ENCODE measurements at regions not wholly inside any gene's neighbourhood (a gene's known extent, or its start where the extent isn't known, plus 50 kb on each side); places are given as distances from the start of the nearest gene placed in this dataset.

GRCh38 chr13:39244561-39245230 is 206.4 kb downstream of the NHLRC3 start:
- no peak for DNase-seq

DNA sequence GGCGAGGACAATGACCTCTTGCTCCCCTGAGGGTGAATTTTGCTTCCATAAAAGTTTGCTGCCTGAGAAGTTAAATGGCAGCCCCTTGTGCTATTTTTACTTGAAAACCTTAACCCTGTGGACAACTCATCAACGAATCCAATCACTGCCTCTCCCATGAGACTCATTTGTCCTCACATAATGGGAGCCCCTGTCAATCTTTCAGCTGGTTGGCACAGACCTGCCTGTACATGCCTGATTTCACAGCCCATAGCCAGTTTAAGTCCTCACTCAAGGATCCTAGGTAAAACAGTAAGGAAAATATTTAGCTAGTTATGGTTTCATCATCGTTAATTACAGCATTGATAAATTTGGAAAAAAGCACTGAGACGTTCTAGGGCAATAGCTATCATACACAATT is 207.4 kb downstream of the NHLRC3 start:
- DNase-seq: no peak

- DNase-seq: no peak
Observed at GRCh38 chr13:39249982-39250381, 211.7 kb downstream of the NHLRC3 start.

DNA sequence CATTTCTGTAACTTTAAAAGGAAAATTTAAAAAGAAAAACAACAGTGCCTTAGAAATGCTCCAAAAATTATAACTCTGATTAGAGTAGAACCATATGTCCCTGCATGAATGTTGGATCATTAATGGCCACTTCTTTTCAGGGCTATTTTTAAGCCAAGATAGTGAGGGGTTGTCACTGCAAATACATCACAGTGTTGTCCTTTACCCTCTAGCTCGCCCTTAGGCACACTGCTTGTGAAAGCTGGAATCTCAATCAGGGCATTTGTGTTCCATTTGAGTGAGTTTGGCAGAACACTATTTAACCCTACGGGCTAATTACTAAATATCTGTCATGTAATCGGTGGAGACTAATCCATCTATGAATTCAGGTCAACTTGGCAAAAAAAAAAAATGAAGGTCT is 212.2 kb downstream of the NHLRC3 start:
- no peak for DNase-seq

DNA sequence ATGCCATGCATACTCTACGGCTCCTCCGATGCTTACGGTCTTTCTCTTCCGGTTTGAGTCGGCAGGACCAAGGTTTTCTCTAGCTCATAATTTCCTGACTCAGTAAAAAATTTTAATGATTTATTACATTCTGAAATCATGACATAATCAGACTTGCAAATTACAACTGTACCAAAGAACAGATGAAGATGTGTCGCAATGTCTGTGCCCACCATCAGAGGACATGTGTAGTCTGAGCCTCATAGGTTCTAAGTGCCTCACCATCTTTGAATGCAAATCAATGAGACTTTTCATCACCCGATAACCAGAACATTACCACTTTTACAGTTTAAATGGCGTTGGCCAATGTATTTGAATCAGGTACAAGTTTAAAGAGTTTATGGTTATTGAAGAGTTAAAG is 213.1 kb downstream of the NHLRC3 start:
- DNase-seq: no peak

DNA sequence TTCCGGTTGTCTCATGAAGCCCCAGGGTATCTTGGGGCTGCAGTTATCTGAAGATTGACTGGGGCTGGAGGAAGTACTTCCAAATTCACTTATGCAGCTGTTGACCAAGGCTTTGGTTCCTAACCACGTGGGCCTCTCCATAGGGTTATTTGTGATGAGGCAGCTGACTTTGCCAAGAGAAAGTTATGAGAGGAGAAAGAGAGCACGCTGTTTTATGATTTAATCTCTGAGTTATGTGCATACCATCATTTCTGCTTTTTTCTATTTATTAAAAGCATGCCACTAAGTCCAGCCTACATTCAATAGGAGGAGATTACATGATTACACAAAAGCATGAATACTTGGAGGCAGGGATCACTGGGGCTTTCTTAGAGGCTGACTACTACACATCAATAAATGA is 215.5 kb downstream of the NHLRC3 start:
- DNase-seq: no peak

- DNase-seq: no peak
Observed at GRCh38 chr13:39254601-39255000, 216.3 kb downstream of the NHLRC3 start.

DNA sequence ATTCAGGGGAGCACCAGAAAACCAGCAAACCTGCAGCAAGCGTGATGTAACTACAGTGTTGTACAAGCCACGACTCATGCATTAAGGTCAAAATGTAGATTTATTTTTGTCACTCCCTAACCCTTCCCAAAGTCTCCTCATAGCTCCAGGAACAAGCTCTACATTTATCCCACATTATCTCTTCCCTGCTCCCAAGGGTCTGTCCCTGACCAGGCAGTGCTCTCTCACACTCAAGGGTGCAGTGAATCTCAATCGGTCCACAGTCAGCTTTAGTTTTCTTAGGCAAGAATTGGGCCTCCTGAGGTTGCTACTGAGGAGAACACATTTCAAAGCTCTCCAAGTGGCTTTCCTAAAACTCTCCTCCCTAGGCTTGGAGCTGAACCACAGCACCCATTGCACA is 219.4 kb downstream of the NHLRC3 start:
- DNase-seq: no peak

- DNase-seq: no peak
Observed at GRCh38 chr13:39259371-39260140, 221.3 kb downstream of the NHLRC3 start.

DNA sequence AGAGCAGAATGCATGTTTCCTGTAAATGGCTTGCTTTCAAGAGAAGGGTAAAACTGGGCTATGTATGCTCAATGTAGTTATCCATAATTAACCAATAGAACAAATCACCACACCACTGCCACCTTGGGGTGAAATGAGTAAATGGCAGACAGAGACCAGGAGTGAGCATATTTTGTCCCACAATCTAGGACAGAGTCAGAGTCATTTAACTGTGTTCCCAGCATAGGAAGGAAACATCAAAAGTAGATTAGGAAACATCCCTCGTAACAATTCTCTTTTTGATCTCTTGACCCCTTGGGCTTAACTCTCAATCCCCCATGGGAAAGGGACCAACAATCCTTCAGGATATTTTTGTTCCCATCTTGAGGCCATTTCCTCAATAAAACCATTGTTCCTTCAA is 224.8 kb downstream of the NHLRC3 start:
- DNase-seq: no peak

GRCh38 chr13:39263531-39263930 is 225.3 kb downstream of the NHLRC3 start:
- DNase-seq: no peak

DNA sequence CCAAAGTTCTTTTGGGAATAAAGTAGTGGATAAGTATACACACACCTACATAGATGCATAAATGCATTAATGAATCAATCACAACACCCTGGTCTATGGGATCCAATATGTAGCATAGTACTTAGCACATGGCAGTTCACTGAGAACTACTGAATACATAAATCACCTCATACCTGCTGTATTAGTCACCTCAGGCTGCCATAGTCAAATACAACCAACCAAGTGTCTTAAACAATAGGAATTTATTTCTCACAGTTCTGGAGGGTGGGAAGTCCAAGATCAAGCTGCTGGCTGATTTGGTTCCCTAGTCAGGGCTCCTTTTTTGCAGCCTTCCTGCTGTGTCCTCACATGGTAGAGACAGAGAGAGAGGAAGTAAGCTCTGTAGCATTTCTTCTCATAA is 228.2 kb downstream of the NHLRC3 start:
- DNase-seq: no peak

DNA sequence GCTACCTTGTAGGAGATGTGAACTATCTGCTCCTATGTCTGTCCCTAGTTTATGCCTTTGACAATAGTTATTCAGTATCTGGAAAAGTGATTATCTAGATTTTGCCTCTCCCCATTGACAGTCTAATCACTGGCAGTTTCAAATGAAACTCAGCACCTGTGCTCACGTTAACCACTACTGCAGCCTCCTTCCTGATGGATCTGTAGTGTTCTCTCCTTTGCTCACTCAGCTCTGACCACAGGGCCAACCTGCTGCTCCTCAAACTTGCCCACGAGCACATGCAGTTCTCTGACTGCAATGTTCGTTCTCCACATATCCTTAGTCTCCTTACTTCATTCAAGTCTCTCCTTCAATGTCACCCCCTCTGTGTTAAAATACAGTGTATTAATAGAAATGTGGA is 230.1 kb downstream of the NHLRC3 start:
- no peak for DNase-seq

DNA sequence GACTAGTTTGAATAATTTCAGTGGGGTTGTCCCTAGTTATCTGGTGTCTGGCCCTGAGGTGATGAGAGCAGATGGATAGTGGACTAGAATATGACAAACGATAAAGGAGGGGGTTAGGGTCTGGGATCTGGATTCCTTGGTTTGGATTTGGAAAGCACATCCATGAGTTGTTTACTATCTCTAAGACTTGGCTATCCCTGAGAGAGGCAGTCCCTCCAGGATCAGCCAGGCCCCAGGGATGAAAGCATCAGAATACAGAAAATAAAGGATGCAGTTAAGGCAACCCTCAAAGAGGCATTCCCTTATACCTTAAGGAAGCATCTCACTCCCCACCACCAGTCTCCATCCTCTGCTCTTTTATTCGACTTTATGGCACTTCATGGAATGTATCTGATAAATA is 230.7 kb downstream of the NHLRC3 start:
- no peak for DNase-seq

DNA sequence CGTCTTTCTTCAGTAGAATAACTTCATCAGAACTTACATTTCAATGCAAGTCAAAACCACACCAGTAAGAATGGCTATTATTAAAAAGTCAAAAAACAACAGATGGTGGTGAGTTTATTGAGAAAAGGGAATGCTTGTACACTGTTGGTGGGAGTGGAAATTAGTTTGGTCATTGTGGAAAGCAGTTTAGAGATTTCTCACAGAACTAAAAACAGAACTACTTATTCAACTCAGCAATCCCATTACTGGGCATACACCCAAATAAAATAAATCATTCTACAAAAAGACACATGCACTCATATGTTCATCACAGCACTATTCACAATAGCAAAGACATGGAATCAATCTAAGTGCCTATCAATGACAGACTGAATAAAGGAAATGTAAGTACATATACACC is 231.2 kb downstream of the NHLRC3 start:
- DNase-seq: no peak

DNA sequence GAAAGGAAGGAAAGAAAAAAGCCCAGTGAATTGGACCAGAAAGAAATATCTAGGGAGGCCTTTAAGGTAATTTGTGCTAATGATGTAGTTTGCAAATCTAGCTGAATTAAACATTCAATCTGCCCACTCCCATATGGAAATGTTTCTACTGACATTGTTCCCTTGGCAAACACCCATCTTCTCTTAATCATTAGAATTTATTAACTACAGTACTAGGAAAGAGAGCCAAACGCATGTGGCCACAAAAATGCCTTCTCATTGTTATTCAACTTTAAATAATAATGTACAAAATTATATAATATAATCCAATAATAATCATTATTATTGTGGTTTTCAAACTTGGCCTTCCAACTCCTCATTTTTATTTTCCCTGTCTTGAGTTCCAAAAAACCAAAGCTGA is 234.7 kb downstream of the NHLRC3 start:
- DNase-seq: no peak

DNA sequence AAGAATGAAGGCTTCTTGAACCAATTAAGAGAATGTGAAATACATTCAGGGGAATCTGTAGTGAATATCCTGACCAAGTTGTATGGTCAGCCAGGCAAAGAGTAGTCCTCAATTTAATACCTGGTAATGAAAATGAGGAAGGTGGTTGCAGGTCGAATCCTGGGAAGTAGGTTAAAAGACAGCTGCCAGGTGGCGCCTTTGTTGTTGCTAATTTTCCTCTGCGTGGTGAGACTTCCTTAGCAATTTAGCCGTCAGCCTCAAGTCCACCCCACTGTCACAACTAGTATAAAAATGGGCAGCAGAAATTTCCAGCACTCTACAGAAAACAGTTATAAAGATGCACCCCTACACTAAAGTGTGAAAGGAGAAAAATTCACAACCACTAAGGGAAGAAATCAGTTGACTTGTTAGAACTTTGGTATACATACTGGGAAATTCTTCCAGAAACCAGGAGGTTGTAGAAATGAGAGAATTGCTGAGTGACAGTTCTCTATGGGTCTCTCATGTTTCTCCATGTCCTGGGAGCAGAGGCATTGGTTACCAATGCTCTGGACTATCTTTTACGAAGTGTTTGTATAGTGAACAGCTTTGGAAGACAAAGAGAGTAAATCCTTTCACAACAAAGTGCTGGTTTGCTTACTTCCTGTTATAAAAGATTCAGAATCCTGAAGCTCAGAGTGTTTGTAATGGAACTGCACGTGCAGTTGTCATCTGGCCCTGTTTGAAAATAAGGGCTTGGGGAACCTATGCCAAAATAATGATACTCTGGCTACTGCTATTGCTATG is 235.9 kb downstream of the NHLRC3 start:
- no peak for DNase-seq

GRCh38 chr13:39274739-39275325 is 236.6 kb downstream of the NHLRC3 start:
- no peak for DNase-seq

GRCh38 chr13:39279077-39279476 is 240.8 kb downstream of the NHLRC3 start:
- DNase-seq: no peak

DNA sequence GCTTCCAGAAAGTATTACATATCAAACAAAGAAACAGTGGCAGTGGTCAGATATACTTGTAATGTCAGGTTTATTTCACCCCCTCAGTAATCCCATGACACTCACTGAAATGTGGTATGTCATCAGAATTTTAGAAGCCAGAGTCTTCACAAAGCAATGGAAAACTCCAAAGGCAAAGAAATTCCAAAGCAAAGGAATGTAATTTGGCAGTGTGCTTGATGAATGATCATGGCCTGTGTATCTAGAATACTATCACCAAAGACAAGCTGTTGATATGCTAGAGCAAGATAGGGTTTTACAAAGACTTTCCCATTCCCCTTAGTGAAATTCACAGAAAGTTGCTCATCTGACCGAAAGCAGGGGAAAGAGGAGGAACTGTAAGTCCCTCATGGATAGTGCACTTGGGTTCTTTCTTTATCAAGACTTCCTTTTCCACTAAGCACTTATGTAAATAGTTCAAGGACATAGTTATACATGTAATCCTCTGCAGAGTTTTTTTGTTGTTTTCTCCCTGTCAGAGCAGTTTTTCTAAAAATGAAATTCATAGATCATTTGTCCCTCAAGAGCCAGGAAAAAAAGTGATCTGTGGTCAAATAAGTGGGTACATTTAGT is 243.4 kb downstream of the NHLRC3 start:
- no peak for DNase-seq

DNA sequence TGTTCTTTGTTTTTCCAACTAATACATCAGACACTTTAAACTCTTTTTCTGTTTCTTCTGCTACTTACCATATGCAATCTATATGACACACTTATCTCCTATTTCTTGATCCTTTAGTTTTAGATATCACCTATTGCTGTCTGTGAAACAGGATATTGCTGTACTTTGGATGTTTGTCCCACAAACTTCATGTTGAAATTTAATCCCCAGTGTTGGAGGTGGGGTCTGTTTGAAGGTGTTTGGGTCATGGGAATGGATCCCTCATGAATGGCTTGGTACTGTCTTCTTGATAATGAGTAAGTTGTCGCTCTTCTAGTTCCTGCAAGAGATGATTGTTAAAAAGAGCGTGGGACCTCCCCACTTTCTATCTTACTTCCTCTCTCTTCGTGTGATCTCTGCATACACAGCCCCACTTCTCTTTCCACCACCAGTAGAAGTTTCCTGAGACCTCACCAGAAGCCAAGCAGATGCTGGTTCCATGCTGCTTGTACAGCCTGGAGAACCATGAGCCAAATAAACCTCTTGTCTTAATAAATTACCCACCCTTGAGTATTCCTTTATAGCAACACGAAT is 244.2 kb downstream of the NHLRC3 start:
- DNase-seq: no peak

DNA sequence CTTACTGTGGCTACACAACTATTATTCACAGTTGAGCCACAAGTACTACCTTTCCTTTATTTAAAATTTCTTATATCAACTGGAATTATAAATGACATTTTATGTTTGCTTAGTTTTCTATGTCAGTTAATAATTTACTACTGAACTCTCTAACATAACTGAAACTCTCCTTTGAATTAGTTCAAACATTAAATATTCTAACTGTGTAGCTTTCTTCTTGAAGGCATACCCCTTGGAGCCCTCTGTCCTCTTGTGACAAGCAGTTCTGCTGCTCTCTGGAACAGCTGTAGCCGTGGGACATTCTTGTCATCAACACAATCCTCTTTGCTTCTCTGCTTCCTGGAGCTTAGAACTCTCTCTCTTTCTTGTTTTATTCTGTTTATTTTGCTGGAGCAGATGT is 244.8 kb downstream of the NHLRC3 start:
- no peak for DNase-seq
